Activated CD4-positive, alpha-beta T cell treated with anti-CD3 and anti-CD28 coated beads, Interleukin-10, Interleukin-2, amounts not matched to agents 100 ng/mL and 50 ng/mL, durations not matched to agents 16 hours and 8 hours (primary cell): ENCODE measurements at regions not wholly inside any gene's neighbourhood (a gene's known extent, or its start where the extent isn't known, plus 50 kb on each side); places are given as distances from the start of the nearest gene placed in this dataset.

Experiments
- DNase-seq: peaks from one replicate; pipeline ENCODE4 v3.0.0-alpha.2; 2020

GRCh38 chr17:36818134-36818825, 119.0 kb upstream of the LHX1 start:
- DNase-seq: no peak

GRCh38 chr17:36823850-36824677, 113.2 kb upstream of the LHX1 start:
- DNase-seq: no peak

- DNase-seq: no peak
Measured at GRCh38 chr17:36824678-36825101, 112.6 kb upstream of the LHX1 start.

GRCh38 chr17:36825113-36825512, 112.2 kb upstream of the LHX1 start:
- no peak for DNase-seq

GRCh38 chr17:36825521-36825920, 111.8 kb upstream of the LHX1 start:
- DNase-seq: no peak

- DNase-seq: no peak
Measured at GRCh38 chr17:36825951-36826350, 111.3 kb upstream of the LHX1 start.

GRCh38 chr17:36827081-36827480, 110.2 kb upstream of the LHX1 start:
- no peak for DNase-seq

- no peak for DNase-seq
Measured at GRCh38 chr17:36829676-36830075, 107.6 kb upstream of the LHX1 start.

GRCh38 chr17:36833279-36833678, 104.0 kb upstream of the LHX1 start:
- no peak for DNase-seq

GRCh38 chr17:36835036-36835435, 102.2 kb upstream of the LHX1 start:
- DNase-seq: no peak

- DNase-seq: no peak
Measured at GRCh38 chr17:36837195-36837938, 99.9 kb upstream of the LHX1 start.

GRCh38 chr17:36837939-36838272, 99.4 kb upstream of the LHX1 start:
- no peak for DNase-seq

- DNase-seq: no peak
Measured at GRCh38 chr17:36839256-36839655, 98.0 kb upstream of the LHX1 start.

GRCh38 chr17:36840796-36841195, 96.5 kb upstream of the LHX1 start:
- no peak for DNase-seq

- no peak for DNase-seq
Measured at GRCh38 chr17:36842231-36842819, 95.0 kb upstream of the LHX1 start.

GRCh38 chr17:36842963-36843558, 94.2 kb upstream of the LHX1 start:
- no peak for DNase-seq

GRCh38 chr17:36844013-36844412, 93.3 kb upstream of the LHX1 start:
- no peak for DNase-seq

- no peak for DNase-seq
Measured at GRCh38 chr17:36844601-36845000, 92.7 kb upstream of the LHX1 start.

GRCh38 chr17:36845916-36846315, 91.4 kb upstream of the LHX1 start:
- DNase-seq: no peak

- DNase-seq: no peak
Measured at GRCh38 chr17:36846410-36847292, 90.6 kb upstream of the LHX1 start.

GRCh38 chr17:36848008-36848902, 89.0 kb upstream of the LHX1 start:
- DNase-seq: no peak
